GM12892 (cell line): ENCODE measurements at regions not wholly inside any gene's neighbourhood (a gene's known extent, or its start where the extent isn't known, plus 50 kb on each side); places are given as distances from the start of the nearest gene placed in this dataset.

Source experiments
- POLR2A ChIP-seq: IDR thresholded peaks from 2 replicates; pipeline ENCODE4 v1.6.1; 2011; ENCODE audit warnings: low read depth, low read length, control low read depth
- POLR2AphosphoS5 ChIP-seq: IDR thresholded peaks from 2 replicates; pipeline ENCODE4 v1.6.1; 2011; ENCODE audit warnings: low read depth, low read length, control low read depth
- TAF1 ChIP-seq: IDR thresholded peaks from 2 replicates; pipeline ENCODE4 v1.6.1; 2011; ENCODE audit warnings: low read depth, mild to moderate bottlenecking, control low read depth, low read length, borderline replicate concordance

DNA sequence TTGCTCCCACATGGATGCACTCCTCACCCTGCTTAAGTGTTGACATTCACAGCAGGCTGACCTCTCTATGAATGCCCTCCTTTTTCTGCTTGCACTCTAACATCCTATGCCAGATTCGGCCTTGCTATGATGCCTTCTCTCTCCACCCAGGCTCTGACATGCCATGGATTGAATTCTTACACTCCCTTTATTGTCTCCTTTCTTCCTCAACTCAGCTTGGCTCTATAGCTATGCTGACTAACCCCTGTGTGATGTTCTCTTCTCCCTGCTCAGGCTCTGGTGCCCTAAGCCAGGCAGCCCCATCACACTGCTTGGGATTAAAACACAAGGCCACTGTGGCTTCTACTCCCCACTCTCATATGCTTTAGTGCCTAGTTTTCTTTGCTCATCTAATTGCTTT is 563.7 kb downstream of the NSUN3 start:
- TF ChIP-seq POLR2A, result no peak
- no peak for TF ChIP-seq POLR2AphosphoS5
- no peak for TF ChIP-seq TAF1
